AG04450 (cell line): ENCODE measurements at regions not wholly inside any gene's neighbourhood (a gene's known extent, or its start where the extent isn't known, plus 50 kb on each side); places are given as distances from the start of the nearest gene placed in this dataset.

Source experiments
- CTCF ChIA-PET: fragments of 300-600, 350-600 bp; formaldehyde crosslinking; extraction: SDS; loops from one replicate; lab custom pipeline; 2022; ENCODE audit warnings: antibody characterized with exemption, inconsistent platforms; lab: Charles Lee
- POLR2A ChIA-PET: fragments of 350-600 bp; formaldehyde crosslinking; extraction: SDS; loops from one replicate; lab custom pipeline; 2021; ENCODE audit warnings: antibody characterized with exemption, inconsistent platforms; lab: Yijun Ruan, JAX
- DNase-seq: peaks from one replicate; pipeline ENCODE4 v3.0.0-alpha.2; 2011; ENCODE audit warnings: low read depth, low spot score
- H3K27ac ChIP-seq: one replicate; pipeline ENCODE4 v1.5.1; 2012; ENCODE audit warnings: low read depth, low read length, control low read depth
- H3K27me3 ChIP-seq: one replicate; pipeline ENCODE4 v1.6.0; 2012; ENCODE audit warnings: low read length; ENCODE audit not compliant: control insufficient read depth, insufficient read depth
- H3K4me3 ChIP-seq: 2 replicates; pipeline ENCODE4 v1.5.1; 2011; ENCODE audit warnings: mild to moderate bottlenecking, low read depth, low read length, control low read depth
- H3K9me3 ChIP-seq: 2 replicates; pipeline ENCODE4 v1.5.1; 2012; ENCODE audit warnings: low read length; ENCODE audit not compliant: control insufficient read depth, insufficient read depth
- CTCF ChIP-seq: IDR thresholded peaks from 2 replicates; pipeline ENCODE4 v1.5.1; 2011; ENCODE audit warnings: low read depth, low read length, control low read depth, inconsistent platforms

- H3K27ac ChIP-seq = no peak overlapping the region
- H3K4me3 ChIP-seq = no peak overlapping the region
- TF ChIP-seq CTCF = no peak
- POLR2A ChIA-PET = no interaction called here
- no peaks in the 10 kb centered on the region for H3K9me3 ChIP-seq
- peaks cover 10% of the 10 kb centered on the region for H3K27me3 ChIP-seq
- no peak for DNase-seq
- CTCF ChIA-PET = no interaction called here
Measured at GRCh38 chr2:236977063-236977851, 108.4 kb upstream of the COPS8 start.

GRCh38 chr2:236977852-236978398 lies 107.8 kb upstream of the COPS8 start:
- CTCF ChIA-PET = no interaction called here
- Histone ChIP-seq H3K27me3 (peaks cover 4% of the 10 kb centered on the region), H3K27ac (no peak overlapping the region), H3K4me3 (no peak overlapping the region), H3K9me3 (no peaks in the 10 kb centered on the region)
- POLR2A ChIA-PET = no interaction called here
- no peak for DNase-seq
- TF ChIP-seq CTCF = no peak

DNA sequence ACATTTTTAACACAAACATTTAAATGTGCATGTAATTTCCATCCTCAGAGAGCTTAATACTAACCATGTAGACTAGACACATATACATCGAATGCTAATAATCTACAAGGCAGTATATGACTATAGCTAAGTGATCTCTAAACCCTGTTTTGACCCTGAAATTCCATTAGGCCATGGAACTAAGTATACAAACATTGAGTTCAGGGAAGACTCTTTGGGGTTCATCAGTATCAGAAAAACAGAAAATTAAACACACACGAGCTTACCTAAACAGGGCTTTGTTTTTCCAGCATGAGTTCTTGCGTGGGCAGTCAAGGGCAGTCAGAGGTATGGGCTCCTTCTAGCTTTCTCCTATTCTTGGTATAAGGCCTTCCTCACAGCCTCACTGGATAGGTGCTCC lies 106.0 kb upstream of the COPS8 start:
- ChIA-PET CTCF (no interaction called here), POLR2A (no interaction called here)
- no peak for TF ChIP-seq CTCF
- Histone ChIP-seq H3K27me3 (peaks cover 4% of the 10 kb centered on the region), H3K9me3 (no peaks in the 10 kb centered on the region), H3K4me3 (no peak overlapping the region), H3K27ac (no peak overlapping the region)
- DNase-seq = no peak

- Histone ChIP-seq H3K9me3 (no peaks in the 10 kb centered on the region), H3K27me3 (peaks cover 4% of the 10 kb centered on the region), H3K27ac (no peak overlapping the region), H3K4me3 (no peak overlapping the region)
- CTCF ChIA-PET = interaction anchor here (0.6 kb wide), 1 partner anchor 712 kb away, joined by 3 read pairs; no protein-coding TSS in a partner anchor
- no peak for DNase-seq
- no peak for TF ChIP-seq CTCF
- POLR2A ChIA-PET = no interaction called here
Measured at GRCh38 chr2:236980961-236981360, 104.7 kb upstream of the COPS8 start.

- Histone ChIP-seq H3K27me3 (peaks cover 2% of the 10 kb centered on the region), H3K9me3 (no peaks in the 10 kb centered on the region), H3K4me3 (no peak overlapping the region), H3K27ac (no peak overlapping the region)
- DNase-seq = no peak
- ChIA-PET CTCF (no interaction called here), POLR2A (no interaction called here)
- TF ChIP-seq CTCF = no peak
Measured at GRCh38 chr2:236981701-236982485, 103.8 kb upstream of the COPS8 start.
